ENCODE measurements at regions not wholly inside any gene's neighbourhood (a gene's known extent, or its start where the extent isn't known, plus 50 kb on each side); places are given as distances from the start of the nearest gene placed in this dataset.

DNA sequence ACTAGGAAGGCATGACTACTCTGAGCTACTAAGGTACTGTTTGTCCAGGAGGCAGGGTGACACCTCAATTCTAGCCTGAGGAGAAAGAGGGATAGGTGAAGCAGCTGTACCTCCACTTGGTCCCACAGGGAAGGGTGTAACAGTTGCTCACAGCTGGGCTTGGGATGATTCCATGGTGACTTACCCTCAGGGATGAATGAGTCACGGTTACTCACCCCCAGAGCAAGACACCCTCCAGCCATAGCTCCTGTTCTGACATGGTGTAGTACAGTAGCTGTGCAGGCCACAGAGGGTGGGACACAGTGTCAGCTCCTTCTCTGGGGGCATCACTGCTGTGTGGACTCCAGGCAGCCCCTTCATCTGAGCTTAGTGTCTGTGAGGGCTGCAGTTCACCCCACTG, 868.6 kb upstream of the SEMA6D start:
- Histone ChIP-seq H2AFZ (ENCODE audit: low read length) (no peak overlapping the region), H3K27ac (ENCODE audit: low read depth, low read length, poor library complexity, severe bottlenecking) (no peak overlapping the region), H3K27me3 (ENCODE audit: insufficient read depth, low read length) (no peaks in the 10 kb centered on the region), H4K20me1 (ENCODE audit: insufficient read depth, low read length) (no peaks in the 10 kb centered on the region), H3K4me3 (ENCODE audit: low read depth, low read length, poor library complexity, severe bottlenecking) (no peak overlapping the region), H3F3A (ENCODE audit: insufficient read depth, low read length) (no peaks in the 10 kb centered on the region), H3K4me2 (ENCODE audit: low read length) (no peak overlapping the region), H3K4me1 (ENCODE audit: insufficient read depth, low read length, severe bottlenecking) (no peaks in the 10 kb centered on the region), H3K36me3 (ENCODE audit: insufficient read depth, low read length) (no peaks in the 10 kb centered on the region), H3K79me2 (ENCODE audit: insufficient read depth, low read length) (no peaks in the 10 kb centered on the region), H3K9ac (ENCODE audit: low read length) (no peak overlapping the region), H3K9me3 (ENCODE audit: low read length) (no peaks in the 10 kb centered on the region), H3K9me2 (ENCODE audit: low read depth, low read length) (no peaks in the 10 kb centered on the region)
- TF ChIP-seq EZH2 (IDR thresholded peaks at IDR 0.05; ENCODE audit: borderline replicate concordance, low read length), result no peak
- TF ChIP-seq, protein P1, sequence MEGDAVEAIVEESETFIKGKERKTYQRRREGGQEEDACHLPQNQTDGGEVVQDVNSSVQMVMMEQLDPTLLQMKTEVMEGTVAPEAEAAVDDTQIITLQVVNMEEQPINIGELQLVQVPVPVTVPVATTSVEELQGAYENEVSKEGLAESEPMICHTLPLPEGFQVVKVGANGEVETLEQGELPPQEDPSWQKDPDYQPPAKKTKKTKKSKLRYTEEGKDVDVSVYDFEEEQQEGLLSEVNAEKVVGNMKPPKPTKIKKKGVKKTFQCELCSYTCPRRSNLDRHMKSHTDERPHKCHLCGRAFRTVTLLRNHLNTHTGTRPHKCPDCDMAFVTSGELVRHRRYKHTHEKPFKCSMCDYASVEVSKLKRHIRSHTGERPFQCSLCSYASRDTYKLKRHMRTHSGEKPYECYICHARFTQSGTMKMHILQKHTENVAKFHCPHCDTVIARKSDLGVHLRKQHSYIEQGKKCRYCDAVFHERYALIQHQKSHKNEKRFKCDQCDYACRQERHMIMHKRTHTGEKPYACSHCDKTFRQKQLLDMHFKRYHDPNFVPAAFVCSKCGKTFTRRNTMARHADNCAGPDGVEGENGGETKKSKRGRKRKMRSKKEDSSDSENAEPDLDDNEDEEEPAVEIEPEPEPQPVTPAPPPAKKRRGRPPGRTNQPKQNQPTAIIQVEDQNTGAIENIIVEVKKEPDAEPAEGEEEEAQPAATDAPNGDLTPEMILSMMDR (IDR thresholded peaks at IDR 0.05; ENCODE audit: low read length), result no peak

DNA sequence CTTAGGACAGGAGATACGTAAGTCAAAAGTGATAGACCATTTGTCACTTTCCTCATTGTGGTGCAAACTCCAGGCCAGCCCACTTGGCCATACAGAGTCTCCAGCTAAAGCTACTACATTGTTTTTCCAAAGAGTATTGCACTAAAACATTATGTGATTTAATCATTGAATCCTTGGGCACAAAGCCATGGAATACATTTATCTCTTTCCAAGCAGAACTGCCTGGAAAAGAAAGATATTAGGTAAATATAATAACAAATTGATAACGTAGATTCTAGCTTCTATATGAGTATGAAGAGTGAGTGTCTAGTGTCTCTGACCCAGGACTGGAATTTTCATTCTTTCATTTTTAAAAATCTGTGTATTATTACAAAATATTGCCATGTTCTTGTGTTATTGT, 863.7 kb upstream of the SEMA6D start:
- Histone ChIP-seq H3F3A (ENCODE audit: insufficient read depth, low read length) (no peaks in the 10 kb centered on the region), H3K9me3 (ENCODE audit: low read length) (no peaks in the 10 kb centered on the region), H3K4me3 (ENCODE audit: low read depth, low read length, poor library complexity, severe bottlenecking) (no peak overlapping the region)

DNA sequence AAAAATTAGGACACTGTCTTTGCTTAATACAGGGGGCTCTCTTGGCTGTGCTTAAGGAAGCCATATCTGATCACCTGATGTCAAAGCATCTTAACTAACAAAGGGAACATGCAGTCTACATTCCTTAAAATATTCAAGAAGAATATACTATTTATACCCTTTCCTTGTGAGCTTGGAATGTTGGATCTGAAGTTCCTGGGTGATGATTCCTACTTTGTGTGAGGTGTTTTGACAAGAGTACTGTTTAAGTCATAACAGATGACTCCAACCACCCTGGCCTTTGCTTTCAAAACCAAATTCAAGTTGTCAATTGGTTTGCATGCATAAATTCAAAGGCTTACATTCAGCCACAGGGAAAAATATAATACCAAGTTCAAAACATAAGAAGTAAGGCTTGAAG, 862.7 kb upstream of the SEMA6D start:
- H3K4me2 ChIP-seq (ENCODE audit: low read length), result no peak overlapping the region
- no peaks in the 10 kb centered on the region for H3K27me3 ChIP-seq (ENCODE audit: insufficient read depth, low read length)
- no peaks in the 10 kb centered on the region for H4K20me1 ChIP-seq (ENCODE audit: insufficient read depth, low read length)
- no peaks in the 10 kb centered on the region for H3K4me1 ChIP-seq (ENCODE audit: insufficient read depth, low read length, severe bottlenecking)
- H3K9me3 ChIP-seq (ENCODE audit: low read length), result no peaks in the 10 kb centered on the region
- TF ChIP-seq EZH2 (IDR thresholded peaks at IDR 0.05; ENCODE audit: borderline replicate concordance, low read length), result no peak
- TF ChIP-seq, protein P1 (IDR thresholded peaks at IDR 0.05; ENCODE audit: low read length), result no peak
- no peak overlapping the region for H3K27ac ChIP-seq (ENCODE audit: low read depth, low read length, poor library complexity, severe bottlenecking)
- H2AFZ ChIP-seq (ENCODE audit: low read length), result no peak overlapping the region
- no peak overlapping the region for H3K9ac ChIP-seq (ENCODE audit: low read length)
- no peaks in the 10 kb centered on the region for H3K36me3 ChIP-seq (ENCODE audit: insufficient read depth, low read length)
- no peak overlapping the region for H3K4me3 ChIP-seq (ENCODE audit: low read depth, low read length, poor library complexity, severe bottlenecking)
- H3K79me2 ChIP-seq (ENCODE audit: insufficient read depth, low read length), result no peaks in the 10 kb centered on the region
- no peaks in the 10 kb centered on the region for H3F3A ChIP-seq (ENCODE audit: insufficient read depth, low read length)
- no peaks in the 10 kb centered on the region for H3K9me2 ChIP-seq (ENCODE audit: low read depth, low read length)

More for the DNA sequence above, 863.7 kb upstream of the SEMA6D start:
- no peak overlapping the region for H2AFZ ChIP-seq (ENCODE audit: low read length)
- H3K9ac ChIP-seq (ENCODE audit: low read length), result no peak overlapping the region
- no peaks in the 10 kb centered on the region for H3K9me2 ChIP-seq (ENCODE audit: low read depth, low read length)
- no peaks in the 10 kb centered on the region for H3K79me2 ChIP-seq (ENCODE audit: insufficient read depth, low read length)
- H3K4me1 ChIP-seq (ENCODE audit: insufficient read depth, low read length, severe bottlenecking), result no peaks in the 10 kb centered on the region
- H4K20me1 ChIP-seq (ENCODE audit: insufficient read depth, low read length), result no peaks in the 10 kb centered on the region
- H3K27ac ChIP-seq (ENCODE audit: low read depth, low read length, poor library complexity, severe bottlenecking), result no peak overlapping the region
- no peak for TF ChIP-seq EZH2 (IDR thresholded peaks at IDR 0.05; ENCODE audit: borderline replicate concordance, low read length)
- TF ChIP-seq, protein P1 (IDR thresholded peaks at IDR 0.05; ENCODE audit: low read length), result no peak
- no peaks in the 10 kb centered on the region for H3K27me3 ChIP-seq (ENCODE audit: insufficient read depth, low read length)
- no peak overlapping the region for H3K4me2 ChIP-seq (ENCODE audit: low read length)
- no peaks in the 10 kb centered on the region for H3K36me3 ChIP-seq (ENCODE audit: insufficient read depth, low read length)
